ENCODE measurements at regions not wholly inside any gene's neighbourhood (a gene's known extent, or its start where the extent isn't known, plus 50 kb on each side); places are given as distances from the start of the nearest gene placed in this dataset.

DNA sequence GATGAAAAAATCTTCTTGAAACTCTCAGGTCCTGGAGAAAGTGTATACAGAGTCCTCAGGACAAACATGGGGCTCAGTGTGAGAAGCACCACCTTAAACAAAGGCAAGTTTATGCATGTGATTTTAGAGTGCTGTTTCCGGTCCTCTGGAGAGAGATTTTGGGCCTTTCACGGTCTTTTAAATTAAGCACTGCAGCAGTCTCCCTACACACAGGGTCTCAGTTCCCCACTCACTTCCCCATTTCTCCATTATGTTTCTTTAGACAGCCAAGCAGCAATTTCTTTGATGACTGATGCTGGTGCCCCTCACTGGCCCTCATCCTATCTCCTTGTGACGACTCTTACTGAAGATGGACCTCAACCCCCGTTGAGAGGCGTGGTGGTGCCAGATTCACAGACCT is 220.2 kb upstream of the CLINT1 start:
- Histone ChIP-seq H3K4me1 (ENCODE audit: control insufficient read depth in 1 of 2, insufficient read depth in 2 of 2, low read length in 2 of 2) (no peaks in the 10 kb centered on the region), H3K36me3 (replicated peaks in 1 of 2; ENCODE audit: control insufficient read depth in 1 of 2, insufficient read depth in 2 of 2, low read length in 2 of 2) (no peaks in the 10 kb centered on the region), H4K20me1 (ENCODE audit: insufficient read depth, low read length) (no peaks in the 10 kb centered on the region), H3K79me2 (ENCODE audit: insufficient read depth, low read length) (no peaks in the 10 kb centered on the region), H3K9me3 (replicated peaks in 1 of 2; ENCODE audit: control insufficient read depth in 1 of 2, insufficient read depth in 1 of 2, low read length in 2 of 2) (no peaks in the 10 kb centered on the region), H3K27ac (ENCODE audit: low read depth in 1 of 2, low read length in 2 of 2) (no peak overlapping the region), H3K27me3 (ENCODE audit: control insufficient read depth in 2 of 2, insufficient read depth in 2 of 2, low read length in 2 of 2) (peaks cover 0 to 2% of the 10 kb centered on the region in 2 donors), H3K9ac (ENCODE audit: insufficient read depth, low read length, poor library complexity, severe bottlenecking) (no peak overlapping the region), H3K4me2 (replicated peaks; ENCODE audit: extremely low read depth, low read length, poor library complexity, severe bottlenecking) (no peak overlapping the region), H3K4me3 (replicated peaks in 1 of 3; ENCODE audit: low read depth in 2 of 3, low read length in 3 of 3) (no peak overlapping the region), H2AFZ (ENCODE audit: insufficient read depth, low read depth, low read length, poor library complexity, severe bottlenecking) (no peak overlapping the region)
- intact Hi-C loops (cut with micrococcal nuclease): loop anchor here (5.0 to 10.0 kb wide), 3 partner anchors 616 to 1053 kb away; no protein-coding TSS in a partner anchor
- H3K27me3 Mint-ChIP-seq (ENCODE audit: low read depth in 3 of 3): peaks cover 0 to 8% (median 4%) of the 10 kb centered on the region in 3 donors
- H3K36me3 Mint-ChIP-seq: no peaks in the 10 kb centered on the region
- H3K27ac Mint-ChIP-seq: no peak overlapping the region
- peaks cover 5% of the 10 kb centered on the region for H3K4me1 Mint-ChIP-seq
- no peak overlapping the region for H3K4me3 Mint-ChIP-seq
- 71% methylated on average over 1 of the region's 5 CpGs for WGBS (ENCODE audit: insufficient coverage)
- peaks cover 0 to 3% (median 0%) of the 10 kb centered on the region in 7 donors for H3K9me3 Mint-ChIP-seq
- DNase-seq: no peak
- TF ChIP-seq, protein P1, sequence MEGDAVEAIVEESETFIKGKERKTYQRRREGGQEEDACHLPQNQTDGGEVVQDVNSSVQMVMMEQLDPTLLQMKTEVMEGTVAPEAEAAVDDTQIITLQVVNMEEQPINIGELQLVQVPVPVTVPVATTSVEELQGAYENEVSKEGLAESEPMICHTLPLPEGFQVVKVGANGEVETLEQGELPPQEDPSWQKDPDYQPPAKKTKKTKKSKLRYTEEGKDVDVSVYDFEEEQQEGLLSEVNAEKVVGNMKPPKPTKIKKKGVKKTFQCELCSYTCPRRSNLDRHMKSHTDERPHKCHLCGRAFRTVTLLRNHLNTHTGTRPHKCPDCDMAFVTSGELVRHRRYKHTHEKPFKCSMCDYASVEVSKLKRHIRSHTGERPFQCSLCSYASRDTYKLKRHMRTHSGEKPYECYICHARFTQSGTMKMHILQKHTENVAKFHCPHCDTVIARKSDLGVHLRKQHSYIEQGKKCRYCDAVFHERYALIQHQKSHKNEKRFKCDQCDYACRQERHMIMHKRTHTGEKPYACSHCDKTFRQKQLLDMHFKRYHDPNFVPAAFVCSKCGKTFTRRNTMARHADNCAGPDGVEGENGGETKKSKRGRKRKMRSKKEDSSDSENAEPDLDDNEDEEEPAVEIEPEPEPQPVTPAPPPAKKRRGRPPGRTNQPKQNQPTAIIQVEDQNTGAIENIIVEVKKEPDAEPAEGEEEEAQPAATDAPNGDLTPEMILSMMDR (IDR thresholded peaks at IDR 0.05): no peak

DNA sequence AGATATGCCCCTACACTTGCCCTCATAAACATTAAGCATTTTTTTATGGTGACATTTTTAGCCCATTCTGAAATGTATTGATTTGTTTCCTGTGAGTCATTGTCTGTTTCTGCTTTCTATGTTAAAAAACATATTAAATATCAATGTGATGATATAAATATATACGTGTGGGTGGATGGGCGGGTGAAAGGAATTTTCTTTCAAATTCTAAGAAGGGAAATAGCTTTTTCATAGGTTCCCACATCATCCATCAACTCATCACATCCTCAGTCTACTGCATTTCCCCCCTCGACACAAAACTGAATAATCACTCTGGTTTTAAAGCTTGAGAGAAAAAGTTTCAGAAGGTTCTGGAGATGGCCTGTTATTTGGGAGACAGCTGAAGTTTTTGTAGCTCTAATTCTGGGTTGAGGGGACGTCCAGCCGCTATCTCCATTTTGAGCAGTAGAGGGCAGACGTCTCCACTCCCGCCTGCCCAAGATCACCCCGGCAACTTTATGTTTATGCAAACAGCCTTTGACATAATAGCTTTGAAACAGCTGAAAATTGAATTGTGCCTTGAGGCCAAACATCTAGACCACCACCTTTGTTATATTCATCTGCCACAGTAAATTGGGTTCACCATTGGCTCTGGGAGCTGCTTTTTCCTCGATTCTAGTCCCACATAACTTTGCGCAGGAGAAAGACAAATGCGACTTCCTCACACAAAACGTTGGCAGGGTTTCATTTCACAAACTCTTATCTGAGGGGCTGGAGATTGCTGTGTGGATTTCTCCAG is 216.2 kb upstream of the CLINT1 start:
- Histone ChIP-seq H3K4me1 (ENCODE audit: control insufficient read depth in 1 of 2, insufficient read depth in 2 of 2, low read length in 2 of 2) (no peaks in the 10 kb centered on the region), H3K9me3 (replicated peaks in 1 of 2; ENCODE audit: control insufficient read depth in 1 of 2, insufficient read depth in 1 of 2, low read length in 2 of 2) (no peaks in the 10 kb centered on the region), H4K20me1 (ENCODE audit: insufficient read depth, low read length) (no peaks in the 10 kb centered on the region), H3K27me3 (ENCODE audit: control insufficient read depth in 2 of 2, insufficient read depth in 2 of 2, low read length in 2 of 2) (peaks cover 0 to 2% of the 10 kb centered on the region in 2 donors), H3K36me3 (replicated peaks in 1 of 2; ENCODE audit: control insufficient read depth in 1 of 2, insufficient read depth in 2 of 2, low read length in 2 of 2) (no peaks in the 10 kb centered on the region), H3K4me2 (replicated peaks; ENCODE audit: extremely low read depth, low read length, poor library complexity, severe bottlenecking) (peak overlapping the region; percentile 50), H2AFZ (ENCODE audit: insufficient read depth, low read depth, low read length, poor library complexity, severe bottlenecking) (peak overlapping the region; percentile 33), H3K4me3 (replicated peaks in 1 of 3; ENCODE audit: low read depth in 2 of 3, low read length in 3 of 3) (no peak overlapping the region), H3K9ac (ENCODE audit: insufficient read depth, low read length, poor library complexity, severe bottlenecking) (no peak overlapping the region), H3K79me2 (ENCODE audit: insufficient read depth, low read length) (no peaks in the 10 kb centered on the region), H3K27ac (ENCODE audit: low read depth in 1 of 2, low read length in 2 of 2) (no peak overlapping the region)
- 0% methylated on average over 5 of the region's 12 CpGs for WGBS (ENCODE audit: insufficient coverage)
- Mint-ChIP-seq H3K27ac (no peak overlapping the region), H3K4me1 (peaks cover 5% of the 10 kb centered on the region), H3K9me3 (no peaks in the 10 kb centered on the region), H3K36me3 (no peaks in the 10 kb centered on the region), H3K4me3 (peak overlapping the region; percentile 51 to 81), H3K27me3 (ENCODE audit: low read depth in 3 of 3) (peaks cover 0 to 7% (median 7%) of the 10 kb centered on the region in 3 donors)
- TF ChIP-seq, protein P1 (IDR thresholded peaks at IDR 0.05): peak; percentile 81
- DNase-seq: peak; percentile 9 to 26 (median 17)
- intact Hi-C loops (cut with micrococcal nuclease): loop anchor here (5.0 to 10.0 kb wide), 3 partner anchors 620 to 1057 kb away; no protein-coding TSS in a partner anchor
